ENCODE measurements at regions not wholly inside any gene's neighbourhood (a gene's known extent, or its start where the extent isn't known, plus 50 kb on each side); places are given as distances from the start of the nearest gene placed in this dataset.

GRCh38 chr5:53342236-53342635 is 138.2 kb upstream of the FST start:
- Histone ChIP-seq H3K4me3 (ENCODE audit: insufficient read depth, low read length) (no peak overlapping the region), H3K4me1 (ENCODE audit: insufficient read depth, low read length) (peaks cover 19% of the 10 kb centered on the region), H3K4me2 (ENCODE audit: insufficient read depth, low read length) (no peak overlapping the region), H2AFZ (ENCODE audit: low read length) (no peak overlapping the region), H3K79me2 (ENCODE audit: insufficient read depth, low read length) (no peaks in the 10 kb centered on the region), H3K27ac (ENCODE audit: low read depth, low read length) (no peak overlapping the region), H3K27me3 (ENCODE audit: insufficient read depth, low read length) (no peaks in the 10 kb centered on the region), H3K9me3 (ENCODE audit: low read depth, low read length) (no peaks in the 10 kb centered on the region), H4K20me1 (ENCODE audit: insufficient read depth, low read length) (no peaks in the 10 kb centered on the region), H3K36me3 (ENCODE audit: insufficient read depth, low read length) (no peaks in the 10 kb centered on the region)
- TF ChIP-seq CTCF (IDR thresholded peaks at IDR 0.05; ENCODE audit: extremely low read depth, low read depth, low read length), result no peak
- DNase-seq (ENCODE audit: insufficient read length, low spot score, missing footprints), result no peak

- Histone ChIP-seq H3K27me3 (ENCODE audit: insufficient read depth, low read length) (no peaks in the 10 kb centered on the region), H3K79me2 (ENCODE audit: insufficient read depth, low read length) (no peaks in the 10 kb centered on the region), H3K4me2 (ENCODE audit: insufficient read depth, low read length) (no peak overlapping the region), H3K4me3 (ENCODE audit: insufficient read depth, low read length) (no peak overlapping the region), H3K9me3 (ENCODE audit: low read depth, low read length) (no peaks in the 10 kb centered on the region), H3K36me3 (ENCODE audit: insufficient read depth, low read length) (no peaks in the 10 kb centered on the region), H3K4me1 (ENCODE audit: insufficient read depth, low read length) (peaks cover 19% of the 10 kb centered on the region), H2AFZ (ENCODE audit: low read length) (no peak overlapping the region), H3K27ac (ENCODE audit: low read depth, low read length) (peak overlapping the region; percentile 78), H4K20me1 (ENCODE audit: insufficient read depth, low read length) (no peaks in the 10 kb centered on the region)
- no peak for TF ChIP-seq CTCF (IDR thresholded peaks at IDR 0.05; ENCODE audit: extremely low read depth, low read depth, low read length)
- DNase-seq (ENCODE audit: insufficient read length, low spot score, missing footprints), result peak; percentile 31
Measured at GRCh38 chr5:53343187-53343586, 137.2 kb upstream of the FST start.

GRCh38 chr5:53350368-53350767 is 130.1 kb upstream of the FST start:
- peak overlapping the region; percentile 23 for H2AFZ ChIP-seq (ENCODE audit: low read length)
- no peak overlapping the region for H3K4me3 ChIP-seq (ENCODE audit: insufficient read depth, low read length)
- no peaks in the 10 kb centered on the region for H3K36me3 ChIP-seq (ENCODE audit: insufficient read depth, low read length)
- H3K9me3 ChIP-seq (ENCODE audit: low read depth, low read length), result no peaks in the 10 kb centered on the region
- H3K4me1 ChIP-seq (ENCODE audit: insufficient read depth, low read length), result peaks cover 7% of the 10 kb centered on the region
- H3K4me2 ChIP-seq (ENCODE audit: insufficient read depth, low read length), result no peak overlapping the region
- DNase-seq (ENCODE audit: insufficient read length, low spot score, missing footprints), result no peak
- no peak for TF ChIP-seq CTCF (IDR thresholded peaks at IDR 0.05; ENCODE audit: extremely low read depth, low read depth, low read length)
- H3K27ac ChIP-seq (ENCODE audit: low read depth, low read length), result no peak overlapping the region
- H3K79me2 ChIP-seq (ENCODE audit: insufficient read depth, low read length), result no peaks in the 10 kb centered on the region
- no peaks in the 10 kb centered on the region for H3K27me3 ChIP-seq (ENCODE audit: insufficient read depth, low read length)
- no peaks in the 10 kb centered on the region for H4K20me1 ChIP-seq (ENCODE audit: insufficient read depth, low read length)

- Histone ChIP-seq H3K4me3 (ENCODE audit: insufficient read depth, low read length) (no peak overlapping the region), H4K20me1 (ENCODE audit: insufficient read depth, low read length) (no peaks in the 10 kb centered on the region), H3K79me2 (ENCODE audit: insufficient read depth, low read length) (no peaks in the 10 kb centered on the region), H3K9me3 (ENCODE audit: low read depth, low read length) (no peaks in the 10 kb centered on the region), H2AFZ (ENCODE audit: low read length) (peak overlapping the region; percentile 27), H3K4me2 (ENCODE audit: insufficient read depth, low read length) (no peak overlapping the region), H3K4me1 (ENCODE audit: insufficient read depth, low read length) (peaks cover 15% of the 10 kb centered on the region), H3K27me3 (ENCODE audit: insufficient read depth, low read length) (no peaks in the 10 kb centered on the region), H3K27ac (ENCODE audit: low read depth, low read length) (no peak overlapping the region), H3K36me3 (ENCODE audit: insufficient read depth, low read length) (no peaks in the 10 kb centered on the region)
- no peak for DNase-seq (ENCODE audit: insufficient read length, low spot score, missing footprints)
- TF ChIP-seq CTCF (IDR thresholded peaks at IDR 0.05; ENCODE audit: extremely low read depth, low read depth, low read length), result peak; percentile 11
Measured at GRCh38 chr5:53350991-53351770, 129.2 kb upstream of the FST start.

Data from osteoblast (primary cell).